ENCODE measurements at regions not wholly inside any gene's neighbourhood (a gene's known extent, or its start where the extent isn't known, plus 50 kb on each side); places are given as distances from the start of the nearest gene placed in this dataset.

DNA sequence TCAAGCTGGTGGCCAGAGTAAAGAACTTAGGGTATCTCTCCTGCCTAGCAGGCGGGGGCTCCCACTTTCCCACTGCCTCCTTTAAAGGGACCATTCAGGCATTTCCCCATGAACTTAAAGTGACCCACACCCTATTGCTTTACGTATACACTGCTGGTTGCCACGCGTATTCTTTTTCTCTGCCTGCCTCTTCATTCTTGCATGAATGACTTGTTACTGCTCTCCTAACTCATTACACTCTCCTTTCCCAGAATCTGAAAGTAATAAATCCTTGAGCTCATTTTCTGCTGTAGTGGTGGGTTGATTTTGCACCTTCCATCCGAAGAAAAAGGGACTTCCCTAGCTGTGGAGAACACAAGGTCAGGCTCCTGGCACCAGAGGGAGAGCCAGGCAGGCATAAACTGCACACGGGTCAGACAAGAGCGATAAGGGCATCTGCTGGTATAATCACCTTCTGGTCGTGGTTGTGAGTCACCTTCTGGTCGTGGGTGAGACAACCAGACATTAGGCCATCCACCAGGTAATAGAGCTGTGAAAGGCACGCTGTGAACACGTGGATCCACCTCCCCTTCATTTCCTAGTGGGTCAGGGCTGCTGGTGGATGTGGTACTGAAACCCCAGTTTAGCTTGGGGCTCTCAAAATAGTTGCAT lies 950.3 kb downstream of the SOCS6 start:
- no peak for TF ChIP-seq EGR1 (IDR thresholded peaks at IDR 0.05)
- TF ChIP-seq TAF1 (IDR thresholded peaks at IDR 0.05; ENCODE audit: low read depth), result no peak
- no peak for TF ChIP-seq CEBPB (IDR thresholded peaks at IDR 0.05)
- TF ChIP-seq, protein P1, sequence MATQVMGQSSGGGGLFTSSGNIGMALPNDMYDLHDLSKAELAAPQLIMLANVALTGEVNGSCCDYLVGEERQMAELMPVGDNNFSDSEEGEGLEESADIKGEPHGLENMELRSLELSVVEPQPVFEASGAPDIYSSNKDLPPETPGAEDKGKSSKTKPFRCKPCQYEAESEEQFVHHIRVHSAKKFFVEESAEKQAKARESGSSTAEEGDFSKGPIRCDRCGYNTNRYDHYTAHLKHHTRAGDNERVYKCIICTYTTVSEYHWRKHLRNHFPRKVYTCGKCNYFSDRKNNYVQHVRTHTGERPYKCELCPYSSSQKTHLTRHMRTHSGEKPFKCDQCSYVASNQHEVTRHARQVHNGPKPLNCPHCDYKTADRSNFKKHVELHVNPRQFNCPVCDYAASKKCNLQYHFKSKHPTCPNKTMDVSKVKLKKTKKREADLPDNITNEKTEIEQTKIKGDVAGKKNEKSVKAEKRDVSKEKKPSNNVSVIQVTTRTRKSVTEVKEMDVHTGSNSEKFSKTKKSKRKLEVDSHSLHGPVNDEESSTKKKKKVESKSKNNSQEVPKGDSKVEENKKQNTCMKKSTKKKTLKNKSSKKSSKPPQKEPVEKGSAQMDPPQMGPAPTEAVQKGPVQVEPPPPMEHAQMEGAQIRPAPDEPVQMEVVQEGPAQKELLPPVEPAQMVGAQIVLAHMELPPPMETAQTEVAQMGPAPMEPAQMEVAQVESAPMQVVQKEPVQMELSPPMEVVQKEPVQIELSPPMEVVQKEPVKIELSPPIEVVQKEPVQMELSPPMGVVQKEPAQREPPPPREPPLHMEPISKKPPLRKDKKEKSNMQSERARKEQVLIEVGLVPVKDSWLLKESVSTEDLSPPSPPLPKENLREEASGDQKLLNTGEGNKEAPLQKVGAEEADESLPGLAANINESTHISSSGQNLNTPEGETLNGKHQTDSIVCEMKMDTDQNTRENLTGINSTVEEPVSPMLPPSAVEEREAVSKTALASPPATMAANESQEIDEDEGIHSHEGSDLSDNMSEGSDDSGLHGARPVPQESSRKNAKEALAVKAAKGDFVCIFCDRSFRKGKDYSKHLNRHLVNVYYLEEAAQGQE (IDR thresholded peaks at IDR 0.05; ENCODE audit: low read depth), result no peak
- no peak for TF ChIP-seq RAD21 (IDR thresholded peaks at IDR 0.05; ENCODE audit: low read depth)
- TF ChIP-seq YY1 (IDR thresholded peaks at IDR 0.05; ENCODE audit: low read depth), result no peak
- TF ChIP-seq EP300 (IDR thresholded peaks at IDR 0.05; ENCODE audit: borderline replicate concordance), result no peak
- no peak for TF ChIP-seq TEAD4 (IDR thresholded peaks at IDR 0.05)
- TF ChIP-seq, protein P2, sequence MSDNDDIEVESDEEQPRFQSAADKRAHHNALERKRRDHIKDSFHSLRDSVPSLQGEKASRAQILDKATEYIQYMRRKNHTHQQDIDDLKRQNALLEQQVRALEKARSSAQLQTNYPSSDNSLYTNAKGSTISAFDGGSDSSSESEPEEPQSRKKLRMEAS (IDR thresholded peaks at IDR 0.05), result no peak
- TF ChIP-seq CREB1 (IDR thresholded peaks at IDR 0.05; ENCODE audit: low read depth), result no peak
- TF ChIP-seq NFIC (IDR thresholded peaks at IDR 0.05), result no peak
- TF ChIP-seq ZBTB7A (IDR thresholded peaks at IDR 0.05; ENCODE audit: low read depth), result no peak

Measured in Ishikawa (cell line).